NAMALWA (cell line): ENCODE measurements at regions not wholly inside any gene's neighbourhood (a gene's known extent, or its start where the extent isn't known, plus 50 kb on each side); places are given as distances from the start of the nearest gene placed in this dataset.

Experiments used
- DNase-seq: peaks from one replicate; pipeline ENCODE4 v3.0.0-alpha.2; 2015; ENCODE audit warnings: low spot score

DNA sequence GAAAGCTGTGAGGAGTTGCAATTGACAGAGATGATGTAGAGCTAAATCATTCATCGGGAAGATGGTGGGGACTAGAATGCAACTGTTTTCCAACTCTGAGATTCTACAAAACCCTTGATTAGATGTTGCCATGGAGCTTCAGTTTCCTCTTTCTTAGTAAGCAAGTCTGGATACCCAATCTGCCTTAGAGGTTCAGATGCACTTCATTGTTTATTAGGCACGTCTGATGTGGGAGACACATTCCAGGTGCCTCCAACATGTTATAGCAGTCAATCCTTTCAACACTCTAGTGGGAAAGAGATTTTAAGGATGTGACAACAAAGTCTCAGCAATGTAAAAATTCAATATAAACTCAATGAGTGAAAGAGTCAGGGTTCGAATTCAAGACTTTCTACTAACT is 291.3 kb upstream of the PHYHIPL start:
- DNase-seq: no peak

DNA sequence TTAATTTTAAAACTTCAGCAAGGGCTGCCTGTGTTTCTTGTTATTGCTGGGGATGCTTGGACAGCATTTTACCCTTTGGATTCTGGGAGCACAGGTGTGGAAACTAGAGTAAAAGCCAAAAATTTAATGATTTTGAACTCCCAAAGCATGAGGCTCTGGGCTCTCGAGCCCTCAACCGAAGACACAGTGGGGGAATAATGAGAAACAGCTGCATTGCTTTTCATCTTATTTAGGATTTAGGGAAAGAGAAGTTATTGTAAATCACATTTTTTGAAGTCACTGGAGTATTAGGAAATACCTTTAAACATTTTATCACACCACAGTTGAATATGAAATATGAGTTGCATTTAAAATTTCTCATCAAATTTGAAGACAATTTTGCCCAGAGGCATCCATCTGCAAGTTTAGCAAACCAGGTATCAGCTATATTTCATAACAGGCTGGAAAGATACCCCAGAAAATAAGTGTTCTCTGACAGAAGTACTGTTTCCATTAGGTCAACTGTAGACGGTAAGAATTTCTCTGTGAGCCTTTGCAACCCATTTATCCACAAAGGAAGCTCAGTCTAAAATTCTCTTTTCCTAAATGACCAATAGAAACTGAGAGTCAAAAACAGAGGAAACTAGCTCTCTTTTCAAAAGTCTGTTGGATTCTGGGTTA is 290.6 kb upstream of the PHYHIPL start:
- no peak for DNase-seq

DNA sequence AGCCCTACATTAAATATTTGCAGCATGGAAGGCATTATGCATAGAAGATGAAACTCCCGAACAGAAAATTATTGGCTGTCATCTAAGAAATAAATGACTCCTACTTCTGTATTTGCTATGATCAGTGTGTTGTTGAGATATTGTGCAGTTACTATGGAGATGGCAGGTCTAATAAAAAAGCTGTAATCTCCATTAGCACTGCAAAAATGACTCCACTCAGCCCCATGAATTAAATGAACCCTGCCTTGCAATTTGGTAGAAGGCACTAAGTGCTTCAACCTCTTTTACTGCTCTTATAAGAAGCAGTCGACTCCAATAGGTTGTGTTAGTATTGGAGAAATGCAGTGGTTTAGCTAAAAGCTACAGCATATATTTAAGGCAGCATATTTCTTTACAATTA is 290.0 kb upstream of the PHYHIPL start:
- no peak for DNase-seq

DNA sequence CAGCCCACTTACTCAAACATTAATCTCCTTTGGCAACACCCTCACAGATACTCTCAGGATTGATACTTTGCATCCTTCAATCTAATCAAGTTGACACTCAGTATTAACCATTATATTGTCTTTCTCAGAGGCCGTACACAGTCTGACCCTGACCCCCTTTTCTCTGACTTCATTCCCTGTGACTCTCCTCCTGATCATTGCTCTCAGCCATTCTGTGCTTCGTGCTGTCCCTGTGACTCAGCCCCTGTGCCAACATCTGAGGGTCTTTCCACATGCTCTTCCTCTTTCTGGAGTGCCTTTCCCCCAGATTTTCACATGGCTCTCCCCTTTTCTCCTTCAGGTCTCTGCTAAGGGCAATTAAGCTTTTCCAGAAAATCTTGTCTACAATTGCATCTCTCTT is 289.0 kb upstream of the PHYHIPL start:
- no peak for DNase-seq

DNA sequence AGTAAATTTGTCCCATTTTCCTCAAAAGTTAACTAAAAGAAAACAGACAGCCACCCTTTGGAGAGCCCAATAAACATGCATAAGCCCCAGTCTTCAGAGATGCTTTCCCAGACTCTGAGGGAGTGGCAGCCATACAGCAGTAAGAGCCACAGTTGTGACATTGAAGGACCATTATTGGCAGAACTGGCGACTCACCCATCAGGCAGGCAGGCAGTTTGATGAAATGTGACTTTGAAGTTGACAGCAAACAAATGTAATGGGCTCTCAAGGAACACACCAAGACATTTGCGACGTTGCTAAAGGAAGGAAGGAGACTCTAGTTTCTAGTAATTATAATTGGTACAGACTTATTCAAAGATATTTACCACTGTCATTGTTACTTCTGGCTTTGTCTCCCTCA is 287.5 kb upstream of the PHYHIPL start:
- DNase-seq: no peak

DNA sequence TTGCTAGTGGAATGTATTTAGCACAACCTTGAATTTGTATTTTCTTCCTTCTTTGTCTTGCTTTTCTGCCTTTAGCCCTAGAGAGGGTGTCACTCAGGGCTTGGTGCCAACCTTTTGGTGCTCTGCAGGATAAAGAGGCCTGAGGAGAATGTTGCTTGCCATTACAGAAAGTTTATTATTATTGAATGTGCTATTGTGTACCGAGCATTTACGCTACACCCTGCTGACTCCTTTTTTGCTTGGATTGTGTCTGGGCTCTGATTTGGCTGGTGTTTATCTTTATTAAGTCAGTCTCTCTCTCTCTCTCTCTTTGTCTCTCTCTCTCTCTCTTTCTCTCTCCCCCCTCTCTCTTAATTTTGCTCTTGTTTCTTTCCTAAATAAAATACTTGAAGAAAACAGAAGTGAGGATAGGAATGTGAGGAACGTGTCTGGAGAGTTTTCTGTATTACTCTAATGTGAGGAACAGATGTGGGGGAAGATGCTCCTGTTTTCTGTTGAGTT is 284.4 kb upstream of the PHYHIPL start:
- DNase-seq: no peak

DNA sequence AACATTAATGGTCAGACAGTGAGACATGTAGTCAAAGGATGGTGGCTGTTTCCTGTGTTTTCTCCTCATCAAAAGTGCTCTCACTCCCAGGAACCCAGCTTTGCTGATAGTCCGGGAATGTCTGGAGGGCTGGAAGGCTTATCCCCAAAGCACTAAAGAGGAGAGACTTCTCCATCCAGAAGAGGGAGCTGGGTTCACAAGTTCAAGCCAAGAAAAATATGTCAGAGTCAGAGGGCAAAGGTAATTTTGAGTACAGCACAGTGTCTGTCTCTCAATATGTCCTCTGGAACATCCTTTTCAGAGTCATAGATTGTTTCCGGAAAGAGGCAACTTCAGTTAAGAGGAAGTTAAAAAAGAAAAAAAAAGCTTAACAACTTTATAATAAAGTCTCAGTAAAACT is 281.5 kb upstream of the PHYHIPL start:
- DNase-seq: no peak

DNA sequence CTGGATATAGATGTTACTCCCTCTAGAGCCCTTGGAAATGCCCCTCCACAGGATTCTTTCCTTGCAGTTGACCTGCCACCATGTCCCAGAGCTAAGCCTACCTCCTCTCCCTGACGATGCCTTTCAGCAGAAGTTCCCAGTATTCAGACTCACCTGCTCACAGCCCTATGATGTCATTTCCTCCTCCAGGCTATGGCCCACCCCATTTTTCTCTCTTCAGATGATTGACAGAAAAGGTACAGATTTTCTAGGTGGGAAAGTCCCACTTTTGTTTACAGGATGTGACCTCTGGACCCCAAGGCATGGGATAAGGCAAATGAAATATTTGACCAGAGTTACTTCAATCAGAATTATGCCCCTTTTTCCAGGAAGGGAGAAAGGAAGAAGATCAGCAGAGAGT is 280.2 kb upstream of the PHYHIPL start:
- DNase-seq: no peak

DNA sequence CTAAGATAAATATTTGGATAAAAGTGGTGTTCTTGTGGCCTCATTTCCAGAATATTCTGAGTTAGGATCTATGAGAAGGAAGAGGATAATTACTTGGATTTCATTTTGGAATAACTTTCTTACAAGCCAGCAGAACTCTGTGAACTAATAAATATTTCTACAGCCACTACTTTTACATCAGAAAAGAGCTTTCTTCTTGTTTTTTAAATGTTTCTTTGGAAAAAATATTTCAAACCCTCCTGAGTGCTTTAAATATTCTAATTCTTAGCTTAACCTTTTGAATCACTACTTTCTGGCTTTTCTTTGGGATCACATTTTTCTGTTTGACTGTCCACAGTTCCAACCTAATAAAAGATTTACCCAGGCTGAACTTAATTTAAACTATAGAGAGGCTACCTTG is 279.2 kb upstream of the PHYHIPL start:
- DNase-seq: no peak

DNA sequence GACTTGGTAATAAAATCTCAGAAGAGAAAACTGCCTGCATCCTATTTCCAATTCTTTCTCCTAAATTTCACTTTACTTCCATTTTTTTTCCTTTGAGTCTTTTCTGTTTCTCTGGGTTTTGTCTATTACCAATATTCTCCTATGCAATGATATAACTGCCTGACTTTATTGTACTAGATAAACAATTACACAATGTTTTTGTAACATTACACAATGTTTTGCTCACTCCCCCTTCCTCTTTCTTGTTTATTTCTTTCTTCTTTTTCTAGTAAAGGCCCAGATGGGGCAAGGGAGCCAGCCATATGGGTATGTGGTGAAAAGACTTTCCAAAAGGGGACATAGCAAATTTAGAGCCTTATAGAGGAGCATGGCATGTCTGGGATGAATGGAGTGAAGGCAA is 278.7 kb upstream of the PHYHIPL start:
- no peak for DNase-seq

DNA sequence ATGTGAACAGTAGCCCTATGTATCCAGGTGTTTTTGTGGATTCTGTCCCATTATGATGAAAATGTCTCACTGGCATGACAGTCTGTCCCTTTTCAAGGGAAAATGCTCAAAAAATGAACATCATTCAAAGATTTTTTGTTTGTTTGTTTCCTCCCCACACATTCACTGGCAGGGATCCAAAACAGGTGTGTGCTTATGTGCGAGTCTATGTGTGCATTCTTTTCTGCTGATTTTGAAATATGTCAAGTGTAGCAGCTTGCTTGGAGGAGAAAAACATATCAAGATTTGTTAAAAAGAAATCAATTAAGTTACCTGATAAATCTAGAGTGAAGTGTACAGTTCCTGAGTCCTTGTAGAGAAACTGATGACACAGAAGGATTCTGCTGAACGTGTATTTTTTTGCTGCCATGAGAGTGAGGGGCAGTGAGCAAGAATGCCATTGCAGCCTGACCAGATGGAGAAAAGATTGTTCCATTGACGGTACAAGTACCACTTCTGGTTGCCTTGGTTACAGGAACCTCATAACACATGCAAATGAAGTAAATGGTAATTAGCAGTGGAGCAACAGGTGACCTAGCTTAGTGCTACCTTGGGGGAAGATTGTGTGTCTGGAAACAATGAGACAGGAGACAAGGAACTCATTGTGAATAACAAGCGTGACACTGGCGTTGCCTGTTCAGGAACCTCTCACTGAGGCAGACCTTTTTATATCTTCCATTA is 277.4 kb upstream of the PHYHIPL start:
- no peak for DNase-seq

DNA sequence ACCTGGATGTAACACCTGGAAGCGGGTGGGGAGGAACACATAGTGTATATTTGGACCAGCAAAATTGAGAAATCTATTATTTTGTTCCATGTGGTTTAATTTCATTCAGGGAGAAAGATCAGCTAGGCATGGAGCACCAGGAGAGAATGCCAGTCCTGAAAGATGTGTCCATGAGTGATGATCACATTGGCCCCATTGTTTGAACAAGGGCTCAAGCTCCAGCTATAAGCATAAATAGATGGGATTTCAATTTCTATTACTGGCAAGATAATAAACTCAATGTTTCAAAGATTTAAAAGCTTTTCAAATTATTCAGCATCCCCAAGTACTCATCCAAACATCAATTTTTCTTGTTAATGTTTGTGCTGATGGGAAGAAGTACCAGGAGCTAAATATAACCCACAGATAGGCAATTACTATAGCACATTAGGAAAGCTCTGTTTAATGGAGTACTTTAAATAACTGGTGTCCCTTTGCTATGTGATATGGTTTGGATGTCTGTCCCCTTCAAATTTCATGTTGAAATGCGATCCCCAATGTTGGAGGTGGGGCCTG is 275.3 kb upstream of the PHYHIPL start:
- DNase-seq: no peak

DNA sequence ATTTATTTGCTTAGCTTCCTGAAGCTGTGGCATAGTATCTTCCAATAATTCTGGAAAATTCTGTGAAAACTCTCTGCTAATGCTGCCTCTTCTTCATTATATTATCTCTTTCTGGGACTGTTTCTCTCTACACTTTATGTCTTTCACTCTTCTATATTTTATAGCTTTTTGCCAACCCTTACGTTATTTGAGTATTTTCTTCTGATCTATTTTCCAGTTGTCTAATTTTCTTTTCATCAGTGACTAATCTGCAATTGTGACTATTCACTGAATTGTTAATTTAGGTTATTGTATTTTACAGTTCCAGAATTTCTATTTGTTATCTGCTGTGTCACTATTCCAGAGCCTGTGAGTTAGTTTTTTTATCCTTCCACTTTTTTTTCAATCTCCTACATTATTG is 273.4 kb upstream of the PHYHIPL start:
- no peak for DNase-seq

DNA sequence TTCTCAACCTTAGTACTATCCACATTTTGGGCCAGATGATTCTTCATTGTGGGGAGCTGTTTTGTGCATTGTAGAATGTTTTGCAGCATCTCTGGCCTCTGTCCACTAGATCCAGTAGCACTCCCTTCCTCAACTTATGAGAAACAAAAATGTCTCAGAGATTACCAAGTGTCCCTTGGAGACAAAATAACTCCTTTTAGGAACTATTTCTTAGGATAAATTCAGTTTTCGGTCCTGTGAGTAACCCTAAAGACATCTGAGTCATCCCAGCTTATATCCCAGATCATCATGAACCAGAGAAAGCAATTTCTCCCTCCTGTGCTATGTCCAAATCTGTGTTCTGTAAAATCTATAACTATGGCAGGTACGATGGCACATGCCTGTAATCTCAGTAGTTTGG is 266.6 kb upstream of the PHYHIPL start:
- no peak for DNase-seq

DNA sequence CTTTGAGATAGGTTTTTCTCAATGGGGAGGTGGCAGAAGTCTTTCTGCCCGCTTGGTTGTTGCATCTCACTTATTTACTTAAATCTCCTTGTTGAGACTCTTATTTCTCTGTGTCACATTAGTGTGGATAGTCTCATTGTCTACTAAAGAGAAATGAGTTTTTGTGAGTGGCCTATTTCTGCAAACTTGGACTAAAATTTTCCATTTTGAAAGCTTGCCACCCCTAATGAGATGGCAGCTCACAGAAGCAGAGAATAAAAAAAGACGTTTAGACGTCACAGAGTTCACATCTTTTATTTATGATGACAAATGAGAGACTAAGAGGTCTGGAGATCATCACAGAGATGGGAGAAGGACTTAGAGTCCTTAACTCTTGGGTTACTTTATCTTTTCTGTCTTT is 262.7 kb upstream of the PHYHIPL start:
- DNase-seq: no peak

DNA sequence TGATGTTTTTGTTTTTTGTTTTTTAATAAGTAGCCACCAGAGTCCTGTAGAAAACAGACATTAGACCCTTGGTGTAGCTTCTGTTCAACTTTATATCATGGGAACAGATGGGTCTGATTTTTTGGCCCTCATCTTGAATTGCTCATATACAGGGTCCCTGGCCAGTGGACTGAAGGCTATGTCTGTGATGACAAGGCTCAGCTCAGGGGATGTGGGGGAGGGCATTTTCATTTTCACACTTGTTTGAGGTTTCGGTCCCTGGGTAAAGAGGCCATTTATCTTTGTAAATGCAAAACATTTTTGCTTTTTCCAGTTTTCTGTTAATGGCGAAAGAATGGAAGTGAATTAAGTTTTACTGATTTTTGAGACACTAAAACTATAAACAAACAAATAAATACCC is 257.6 kb upstream of the PHYHIPL start:
- DNase-seq: no peak

DNA sequence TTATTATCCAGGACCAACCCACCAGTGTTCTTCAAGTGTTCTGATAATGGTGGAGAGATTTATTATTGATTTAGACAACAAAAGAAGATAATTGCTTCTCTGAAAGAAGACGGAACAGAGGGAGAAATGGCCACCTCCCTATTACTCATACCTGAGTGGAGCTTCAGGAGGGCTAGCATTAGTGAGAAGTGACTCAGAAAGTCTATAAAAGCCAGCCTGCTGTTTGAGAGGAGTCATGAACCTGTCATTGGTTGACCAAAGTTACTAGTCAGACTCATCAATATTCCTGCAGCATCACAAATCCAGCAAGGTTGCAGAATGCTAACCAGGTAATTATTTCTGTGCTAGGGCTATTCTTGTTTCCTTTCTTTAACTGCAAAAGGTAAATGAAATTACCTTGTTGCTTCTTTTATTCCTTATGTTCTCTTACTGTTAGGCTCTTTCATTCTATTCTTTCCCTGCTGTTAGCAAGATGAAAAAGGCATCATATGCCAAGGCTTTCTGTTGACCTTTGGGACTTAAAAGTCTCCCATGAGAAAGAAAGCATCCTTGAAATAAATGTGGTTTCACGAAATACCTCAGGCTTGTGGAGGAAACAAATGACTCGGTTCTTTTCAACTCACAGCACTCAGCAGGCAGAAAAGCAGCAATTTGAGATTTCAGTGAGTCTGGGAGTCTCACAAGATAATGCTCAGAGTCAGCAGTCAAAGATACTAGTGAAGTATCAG is 256.4 kb upstream of the PHYHIPL start:
- DNase-seq: no peak

DNA sequence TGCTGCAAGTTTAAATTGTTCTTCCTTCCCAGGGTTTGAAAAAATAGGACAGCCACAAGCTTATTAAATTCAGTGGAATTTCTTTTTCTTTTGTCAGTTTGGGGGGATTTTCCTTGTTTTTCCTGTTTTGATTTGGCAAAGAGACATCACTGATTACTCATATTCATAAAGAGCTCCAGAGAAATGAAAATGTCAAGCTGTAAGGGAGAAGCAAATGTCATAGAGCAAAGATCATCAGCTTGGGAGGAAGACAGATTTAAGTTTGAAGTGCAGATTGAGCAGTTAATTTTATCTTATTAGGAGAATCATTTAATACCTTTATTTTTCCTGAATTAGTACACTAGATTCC is 255.8 kb upstream of the PHYHIPL start:
- DNase-seq: no peak

DNA sequence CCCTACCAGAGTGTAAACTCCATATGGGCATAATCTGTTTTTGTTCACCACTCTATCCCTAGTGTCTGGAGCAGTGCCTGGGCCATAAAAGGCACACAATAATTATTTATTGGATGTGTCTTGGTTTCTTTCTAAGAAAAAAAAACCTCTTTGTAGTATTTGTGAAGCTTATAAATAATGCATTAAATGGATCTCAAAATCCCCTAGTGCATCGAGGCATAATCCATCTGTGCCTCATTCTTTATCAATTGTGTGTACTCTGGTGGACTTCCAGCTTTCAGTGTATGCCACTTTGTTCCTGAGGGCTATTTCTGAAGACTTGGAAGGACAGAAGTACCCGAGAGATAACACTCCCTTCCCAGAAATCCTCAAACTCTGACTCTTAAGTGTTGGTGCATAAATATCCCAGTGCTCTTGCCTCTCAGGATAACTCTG is 255.0 kb upstream of the PHYHIPL start:
- no peak for DNase-seq

DNA sequence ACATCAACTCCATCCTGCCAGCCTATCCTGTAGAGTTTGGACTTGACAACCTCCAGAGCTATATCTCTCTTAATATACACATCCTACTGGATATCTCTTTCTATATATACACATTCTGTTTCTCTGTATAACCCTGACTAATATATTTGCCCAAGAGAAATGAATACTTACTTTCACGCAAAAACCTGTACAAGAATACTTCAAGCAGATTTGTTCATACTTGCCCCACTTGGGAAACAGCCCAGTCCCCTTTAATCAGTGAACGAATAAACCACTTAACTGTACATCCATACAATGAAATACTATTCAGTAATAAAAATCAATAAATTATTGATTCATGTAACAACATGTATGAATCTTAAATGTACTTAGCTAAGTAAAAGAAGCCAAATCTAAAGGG is 251.1 kb upstream of the PHYHIPL start:
- no peak for DNase-seq

DNA sequence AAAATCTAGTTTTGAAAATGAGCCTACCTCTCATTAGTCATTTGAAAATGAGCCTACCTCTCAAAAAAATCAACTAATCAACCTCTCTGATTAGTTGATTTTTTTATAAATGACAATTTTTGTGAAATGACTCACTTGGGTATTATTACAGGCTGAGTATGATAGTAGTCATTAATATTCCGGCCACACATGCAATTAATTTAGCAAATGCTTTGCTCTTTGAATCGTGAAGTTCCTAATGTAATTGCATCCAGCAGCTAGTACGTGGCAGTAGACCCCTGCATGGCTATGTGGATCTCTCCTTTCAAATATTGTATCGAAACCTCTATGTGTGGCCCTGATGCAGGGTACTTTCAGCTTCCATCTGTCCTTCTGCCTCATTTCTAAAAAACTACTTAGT is 245.9 kb upstream of the PHYHIPL start:
- no peak for DNase-seq

DNA sequence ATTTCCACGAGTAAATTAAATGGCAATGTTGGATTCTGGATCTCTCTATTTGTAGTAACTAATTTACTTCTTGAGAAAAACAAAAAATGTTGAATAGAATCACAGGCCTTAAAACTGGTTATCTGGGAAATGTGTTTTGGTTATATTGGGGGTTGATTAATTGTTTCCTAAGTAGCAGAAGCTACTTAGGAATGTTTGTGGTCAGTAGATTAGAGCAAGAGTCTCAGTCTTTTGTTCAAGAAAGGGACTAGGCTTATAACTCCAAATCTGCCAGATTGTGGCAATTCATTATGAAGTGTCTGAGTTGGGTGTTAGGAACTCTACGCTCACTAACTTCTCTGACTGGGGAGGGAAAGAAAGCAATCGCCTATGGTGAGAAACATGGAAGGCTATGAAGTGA is 244.3 kb upstream of the PHYHIPL start:
- DNase-seq: no peak
